KMS-11 (cell line): ENCODE measurements at regions not wholly inside any gene's neighbourhood (a gene's known extent, or its start where the extent isn't known, plus 50 kb on each side); places are given as distances from the start of the nearest gene placed in this dataset.

Source experiments
- H2AFZ ChIP-seq: fragments of 200-600 bp; sonication (generic); 2 replicates; pipeline ENCODE4 v1.6.1; 2016; ENCODE audit warnings: antibody characterized with exemption, mixed run types, low read depth
- H3K27ac ChIP-seq: fragments of 200-600 bp; sonication (generic); 2 replicates; pipeline ENCODE4 v1.6.1; 2016; ENCODE audit warnings: mild to moderate bottlenecking, mixed run types
- H3K27me3 ChIP-seq: fragments of 200-600 bp; sonication (generic); 2 replicates; pipeline ENCODE4 v1.6.1; 2017; ENCODE audit warnings: mild to moderate bottlenecking, low read depth, mixed run types, moderate library complexity; ENCODE audit not compliant: insufficient read depth
- H3K36me3 ChIP-seq: fragments of 200-600 bp; sonication (generic); 2 replicates; pipeline ENCODE4 v1.6.1; 2017; ENCODE audit warnings: mild to moderate bottlenecking, mixed run types; ENCODE audit not compliant: insufficient read depth
- H3K4me1 ChIP-seq: fragments of 200-600 bp; sonication (generic); 2 replicates; pipeline ENCODE4 v1.6.1; 2016; ENCODE audit warnings: mild to moderate bottlenecking, low read depth, mixed run types; ENCODE audit not compliant: poor library complexity, severe bottlenecking
- H3K4me2 ChIP-seq: fragments of 200-600 bp; sonication (generic); 2 replicates; pipeline ENCODE4 v1.7.0; 2016; ENCODE audit warnings: mild to moderate bottlenecking, mixed run types
- H3K4me3 ChIP-seq: fragments of 200-600 bp; sonication (generic); IDR thresholded peaks from 2 replicates; pipeline ENCODE4 v1.6.1; 2017; ENCODE audit warnings: low read depth, low read length, mixed read lengths; ENCODE audit not compliant: insufficient read depth
- H3K79me2 ChIP-seq: fragments of 200-600 bp; sonication (generic); 2 replicates; pipeline ENCODE4 v1.6.1; 2016; ENCODE audit warnings: low read depth, mixed run types; ENCODE audit not compliant: insufficient read depth
- H3K9ac ChIP-seq: fragments of 200-600 bp; sonication (generic); 2 replicates; pipeline ENCODE4 v1.6.1; 2016; ENCODE audit warnings: mild to moderate bottlenecking, mixed run types
- H4K20me1 ChIP-seq: fragments of 200-600 bp; sonication (generic); 2 replicates; pipeline ENCODE4 v1.6.1; 2016; ENCODE audit warnings: mild to moderate bottlenecking, mixed run types; ENCODE audit not compliant: insufficient read depth
- TF ChIP-seq, protein P1 (sequence below): fragments of 200-600 bp; sonication (generic); conservative IDR thresholded peaks from 2 replicates; pipeline ENCODE4 v1.6.1; 2017; ENCODE audit warnings: low read depth, mild to moderate bottlenecking, antibody characterized with exemption, low read length, moderate library complexity, mixed read lengths

DNA sequence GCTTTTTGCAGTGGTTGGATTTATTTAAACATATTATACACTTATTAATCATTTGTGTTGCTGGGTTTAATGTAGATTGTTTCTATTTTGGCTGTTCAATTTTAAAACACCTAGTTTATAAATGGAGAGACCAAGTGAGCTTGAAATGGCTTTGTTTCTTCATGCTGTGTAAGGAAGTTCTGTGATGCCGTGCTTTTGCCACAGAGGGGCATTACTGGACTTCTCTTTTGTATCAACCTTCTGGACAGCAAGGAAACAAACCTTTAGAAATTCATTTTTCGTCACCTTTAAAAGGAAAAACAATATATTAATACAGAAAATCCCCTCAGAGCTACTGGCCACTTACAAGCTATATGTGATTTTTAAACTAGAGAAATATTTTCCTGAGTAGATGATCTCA, 81.9 kb downstream of the DMRTA1 start:
- Histone ChIP-seq H3K27ac (no peak overlapping the region), H4K20me1 (no peaks in the 10 kb centered on the region), H3K79me2 (no peaks in the 10 kb centered on the region), H3K4me3 (no peak overlapping the region), H3K36me3 (no peaks in the 10 kb centered on the region), H3K9ac (no peak overlapping the region), H2AFZ (no peak overlapping the region), H3K27me3 (no peaks in the 10 kb centered on the region), H3K4me1 (no peaks in the 10 kb centered on the region), H3K4me2 (no peak overlapping the region)
- TF ChIP-seq, protein P1, sequence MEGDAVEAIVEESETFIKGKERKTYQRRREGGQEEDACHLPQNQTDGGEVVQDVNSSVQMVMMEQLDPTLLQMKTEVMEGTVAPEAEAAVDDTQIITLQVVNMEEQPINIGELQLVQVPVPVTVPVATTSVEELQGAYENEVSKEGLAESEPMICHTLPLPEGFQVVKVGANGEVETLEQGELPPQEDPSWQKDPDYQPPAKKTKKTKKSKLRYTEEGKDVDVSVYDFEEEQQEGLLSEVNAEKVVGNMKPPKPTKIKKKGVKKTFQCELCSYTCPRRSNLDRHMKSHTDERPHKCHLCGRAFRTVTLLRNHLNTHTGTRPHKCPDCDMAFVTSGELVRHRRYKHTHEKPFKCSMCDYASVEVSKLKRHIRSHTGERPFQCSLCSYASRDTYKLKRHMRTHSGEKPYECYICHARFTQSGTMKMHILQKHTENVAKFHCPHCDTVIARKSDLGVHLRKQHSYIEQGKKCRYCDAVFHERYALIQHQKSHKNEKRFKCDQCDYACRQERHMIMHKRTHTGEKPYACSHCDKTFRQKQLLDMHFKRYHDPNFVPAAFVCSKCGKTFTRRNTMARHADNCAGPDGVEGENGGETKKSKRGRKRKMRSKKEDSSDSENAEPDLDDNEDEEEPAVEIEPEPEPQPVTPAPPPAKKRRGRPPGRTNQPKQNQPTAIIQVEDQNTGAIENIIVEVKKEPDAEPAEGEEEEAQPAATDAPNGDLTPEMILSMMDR, result no peak

DNA sequence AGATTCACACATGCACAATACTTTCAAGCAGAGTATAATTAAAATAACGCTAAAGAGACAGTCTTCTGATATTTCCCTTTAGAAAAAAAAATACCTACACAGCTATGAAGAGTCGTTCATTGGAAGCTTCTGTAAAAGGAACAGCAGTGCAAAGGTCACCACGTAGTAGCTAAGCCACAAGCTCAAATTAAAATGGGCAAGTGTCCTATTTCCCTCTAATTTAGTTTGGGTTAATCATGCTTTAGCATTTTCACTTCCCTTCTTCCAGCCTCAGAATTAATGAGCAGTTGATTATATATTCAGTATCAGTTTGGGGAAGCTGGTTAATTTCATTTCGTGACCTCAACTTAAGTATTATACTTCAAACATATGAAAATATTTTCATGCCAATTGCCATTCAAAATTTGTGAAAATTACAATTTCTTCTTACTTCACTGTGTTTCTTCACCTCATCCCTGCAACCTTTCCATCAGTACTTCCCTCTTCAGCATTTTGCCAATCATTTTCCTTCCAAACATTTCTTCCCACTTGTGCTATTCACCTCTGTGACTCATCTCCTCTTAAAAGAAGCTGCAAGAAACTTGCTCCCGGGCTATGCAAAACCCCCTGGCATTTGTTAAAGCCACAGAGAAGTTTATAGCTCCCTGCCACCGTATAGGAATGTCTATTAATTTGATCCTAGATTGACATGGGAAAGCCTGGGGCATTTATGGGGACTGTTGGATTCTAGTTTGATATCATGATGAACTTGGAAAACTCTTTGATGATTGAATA, 83.0 kb downstream of the DMRTA1 start:
- Histone ChIP-seq H3K4me2 (no peak overlapping the region), H3K27me3 (no peaks in the 10 kb centered on the region), H3K79me2 (no peaks in the 10 kb centered on the region), H3K27ac (no peak overlapping the region), H3K36me3 (no peaks in the 10 kb centered on the region), H2AFZ (no peak overlapping the region), H4K20me1 (no peaks in the 10 kb centered on the region), H3K9ac (no peak overlapping the region), H3K4me1 (no peaks in the 10 kb centered on the region), H3K4me3 (no peak overlapping the region)
- TF ChIP-seq, protein P1, result no peak

- TF ChIP-seq, protein P1, result no peak
- no peaks in the 10 kb centered on the region for H3K27me3 ChIP-seq
- H3K27ac ChIP-seq, result no peak overlapping the region
- no peaks in the 10 kb centered on the region for H3K36me3 ChIP-seq
- no peaks in the 10 kb centered on the region for H4K20me1 ChIP-seq
- no peak overlapping the region for H3K9ac ChIP-seq
- no peaks in the 10 kb centered on the region for H3K79me2 ChIP-seq
- H2AFZ ChIP-seq, result no peak overlapping the region
- H3K4me2 ChIP-seq, result no peak overlapping the region
- H3K4me3 ChIP-seq, result no peak overlapping the region
- H3K4me1 ChIP-seq, result no peaks in the 10 kb centered on the region
These were observed 89.2 kb downstream of the DMRTA1 start for GRCh38 chr9:22535780-22536179.

DNA sequence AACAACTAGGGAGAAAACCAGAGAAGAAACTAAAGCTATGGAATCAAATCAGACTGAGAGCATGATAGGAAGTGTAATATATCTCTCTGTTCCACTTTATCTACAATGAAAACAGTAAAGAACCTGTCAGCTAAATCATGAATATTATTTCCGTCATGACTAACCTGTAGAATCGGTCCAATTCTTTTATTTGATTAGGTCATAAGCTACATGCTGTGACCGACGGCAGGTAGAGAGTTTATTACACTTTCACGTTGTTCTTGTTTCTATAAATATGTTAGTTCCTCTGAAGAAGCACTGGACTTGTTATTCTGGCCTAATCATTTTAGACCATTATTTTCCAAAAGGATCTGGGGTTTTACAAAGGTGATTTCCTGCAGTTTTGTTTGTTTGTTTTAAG, 91.1 kb downstream of the DMRTA1 start:
- Histone ChIP-seq H3K4me2 (no peak overlapping the region), H3K27ac (no peak overlapping the region), H3K4me3 (no peak overlapping the region), H2AFZ (no peak overlapping the region), H3K4me1 (no peaks in the 10 kb centered on the region), H4K20me1 (no peaks in the 10 kb centered on the region), H3K9ac (no peak overlapping the region), H3K79me2 (no peaks in the 10 kb centered on the region), H3K27me3 (no peaks in the 10 kb centered on the region), H3K36me3 (no peaks in the 10 kb centered on the region)
- TF ChIP-seq, protein P1, result no peak
